B cell (primary cell): ENCODE measurements at regions not wholly inside any gene's neighbourhood (a gene's known extent, or its start where the extent isn't known, plus 50 kb on each side); places are given as distances from the start of the nearest gene placed in this dataset.

ENCODE experiments used
- ATAC-seq: fragments of 200-7000 bp; cut with Tn5 transposase; one replicate; pipeline ENCODE4 v1.10.0; 2021; ENCODE audit warnings: low read depth, mild to moderate bottlenecking, moderate number of reproducible peaks, moderate library complexity
- CTCF ChIA-PET: fragments of 350-600 bp; sonication (Branson Sonifier 250); formaldehyde crosslinking; loops from one replicate; lab custom pipeline; 2021; ENCODE audit warnings: antibody characterized with exemption, inconsistent platforms; lab: Charles Lee
- POLR2A ChIA-PET: fragments of 350-600 bp; sonication (Branson Sonifier 250); formaldehyde crosslinking; loops from one replicate; lab custom pipeline; 2021; ENCODE audit warnings: antibody characterized with exemption; lab: Charles Lee
- DNase-seq: peaks from one replicate; pipeline ENCODE4 v3.0.0; 2013
- H2AFZ ChIP-seq: 2 replicates; pipeline ENCODE4 v1.6.1; 2012; ENCODE audit warnings: mild to moderate bottlenecking, low read depth, low read length; ENCODE audit not compliant: insufficient read depth, poor library complexity, severe bottlenecking
- H3K27ac ChIP-seq, 2 donors: 1 replicate in 1 of 2; 2 replicates in 1 of 2; pipeline ENCODE4 v1.5.1; 2012 to 2013; ENCODE audit warnings: low read length in 2 of 2, mild to moderate bottlenecking in 2 of 2, moderate library complexity in 1 of 2
- H3K27me3 ChIP-seq, 4 experiments: fragments of 200-600 bp in 1 of 4; sonication (generic) in 1 of 4; replicated peaks in 1 of 4; 1 replicate in 2 of 4; 2 replicates in 2 of 4; pipeline versions ENCODE4 v1.6.1 to v1.7.0; 2013 to 2016; ENCODE audit warnings: low read length in 3 of 4, mild to moderate bottlenecking in 2 of 4, mixed read lengths in 1 of 4, moderate library complexity in 1 of 4; ENCODE audit not compliant: insufficient read depth in 4 of 4, control insufficient read depth in 3 of 4; ENCODE audit errors: control extremely low read depth in 1 of 4
- H3K36me3 ChIP-seq, 2 experiments: replicated peaks in 1 of 2; 1 replicate in 1 of 2; 2 replicates in 1 of 2; pipeline versions ENCODE4 v1.6.1 to v1.7.1; 2013; ENCODE audit warnings: low read length in 1 of 2; ENCODE audit not compliant: insufficient read depth in 2 of 2, control insufficient read depth in 1 of 2; ENCODE audit errors: control extremely low read depth in 1 of 2, extremely low read depth in 1 of 2
- H3K4me1 ChIP-seq, 2 donors: fragments of 200-600 bp in 1 of 2; sonication (generic) in 1 of 2; 1 replicate in 1 of 2; 2 replicates in 1 of 2; pipeline versions ENCODE4 v1.5.1 to v1.6.1; 2013 to 2017; ENCODE audit warnings: low read length in 2 of 2; ENCODE audit not compliant: control insufficient read depth in 2 of 2, insufficient read depth in 2 of 2
- H3K4me2 ChIP-seq: replicated peaks from 2 replicates; pipeline ENCODE3; 2012; ENCODE audit warnings: mild to moderate bottlenecking, low read depth, low read length; ENCODE audit not compliant: poor library complexity, severe bottlenecking
- H3K4me3 ChIP-seq, 5 experiments: fragments of 200-600 bp in 1 of 5; sonication (generic) in 1 of 5; 1 replicate in 3 of 5; 2 replicates in 2 of 5; pipeline versions ENCODE4 v1.5.1 to v1.7.0; 2011 to 2016; ENCODE audit warnings: low read length in 4 of 5, mild to moderate bottlenecking in 4 of 5, low read depth in 2 of 5, control low read depth in 1 of 5, moderate library complexity in 1 of 5; ENCODE audit not compliant: insufficient read depth in 1 of 5; ENCODE audit errors: control extremely low read depth in 1 of 5, extremely low read depth in 1 of 5
- H3K79me2 ChIP-seq: fragments of 200-600 bp; sonication (generic); one replicate; pipeline ENCODE4 v1.6.0; 2016; ENCODE audit warnings: low read length; ENCODE audit not compliant: control insufficient read depth, insufficient read depth
- H3K9ac ChIP-seq: fragments of 200-600 bp; sonication (generic); 2 replicates; pipeline ENCODE4 v1.6.1; 2017; ENCODE audit warnings: mild to moderate bottlenecking, low read length, moderate library complexity
- H3K9me3 ChIP-seq, 3 donors: one replicate each; pipeline versions ENCODE4 v1.6.1 to v1.7.1; 2013; ENCODE audit warnings: low read length in 2 of 3; ENCODE audit not compliant: control insufficient read depth in 2 of 3, insufficient read depth in 1 of 3; ENCODE audit errors: control extremely low read depth in 1 of 3
- H4K20me1 ChIP-seq: 2 replicates; pipeline ENCODE4 v1.6.0; 2012; ENCODE audit warnings: mild to moderate bottlenecking, low read length; ENCODE audit not compliant: insufficient read depth, control insufficient read depth, poor library complexity, severe bottlenecking
- H3K27ac Mint-ChIP-seq: one replicate; pipeline ENCODE4 v1.8.0; 2021; ENCODE audit warnings: mixed read lengths
- H3K27me3 Mint-ChIP-seq: one replicate; pipeline ENCODE4 v1.8.0; 2021; ENCODE audit warnings: mixed read lengths
- H3K4me1 Mint-ChIP-seq: one replicate; pipeline ENCODE4 v1.8.0; 2021; ENCODE audit warnings: mixed read lengths
- H3K4me3 Mint-ChIP-seq: one replicate; pipeline ENCODE4 v1.8.0; 2021; ENCODE audit warnings: mixed read lengths
- H3K9me3 Mint-ChIP-seq: one replicate; pipeline ENCODE4 v1.8.0; 2022; ENCODE audit warnings: mixed read lengths; ENCODE audit not compliant: insufficient read depth
- EZH2 ChIP-seq: IDR thresholded peaks from 2 replicates; pipeline ENCODE4 v1.6.1; 2012; ENCODE audit warnings: borderline replicate concordance, low read depth, mild to moderate bottlenecking, moderate library complexity, low read length; ENCODE audit not compliant: insufficient read depth, poor library complexity, severe bottlenecking
- WGBS: methylation state at CpG from one replicate; pipeline ENCODE4 v1.1.5; 2013; ENCODE audit warnings: missing lambda C conversion rate; ENCODE audit not compliant: insufficient coverage; 5-methylcytosine and 5-hydroxymethylcytosine counted together
- intact Hi-C: fragments of 100-400 bp; cut with micrococcal nuclease; formaldehyde crosslinking; loops from one replicate; pipeline ENCODE4 v1.10.0; 2022
- TF ChIP-seq, protein P1 (sequence below): fragments of 200-600 bp; IDR thresholded peaks from one replicate; pipeline ENCODE4 v1.8.0; 2022; ENCODE audit warnings: antibody characterized with exemption, mild to moderate bottlenecking

DNA sequence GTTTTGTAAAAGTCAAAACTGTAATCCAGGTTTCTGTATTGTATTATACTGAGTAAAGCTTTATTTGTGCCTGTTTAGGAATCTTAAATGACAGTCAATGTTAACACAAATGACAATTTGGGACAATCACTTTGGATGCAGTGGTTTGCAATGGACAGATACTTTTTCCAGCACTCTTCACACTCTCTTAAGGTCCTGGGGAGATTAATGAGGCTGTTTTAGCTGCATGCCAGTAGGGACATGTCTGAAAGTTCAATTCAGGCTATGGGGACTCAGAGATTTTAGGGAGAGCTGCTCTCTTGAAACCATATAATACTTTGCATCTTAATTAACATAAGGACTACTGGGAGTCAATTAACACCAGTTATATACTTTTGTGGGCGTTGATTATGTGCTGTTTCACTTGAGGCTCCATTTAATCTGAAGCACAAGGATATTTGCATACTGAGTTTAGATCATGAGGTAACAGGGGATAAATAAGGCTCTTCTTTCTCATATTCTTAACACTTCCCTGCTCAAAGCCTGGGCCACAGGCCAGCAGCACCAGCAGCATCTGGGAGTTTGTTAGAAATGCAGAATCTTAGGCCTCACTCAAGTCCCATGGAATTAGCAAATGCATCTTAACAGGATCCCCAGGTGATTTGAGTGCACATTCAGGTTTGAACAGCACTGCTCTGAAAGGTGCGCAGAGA is 972.8 kb downstream of the PLOD2 start:
- Histone ChIP-seq H3K9me3 (no peaks in the 10 kb centered on the region), H2AFZ (no peak overlapping the region), H3K4me3 (no peak overlapping the region), H4K20me1 (no peaks in the 10 kb centered on the region), H3K9ac (no peak overlapping the region), H3K79me2 (no peaks in the 10 kb centered on the region), H3K4me2 (no peak overlapping the region), H3K36me3 (no peaks in the 10 kb centered on the region), H3K4me1 (no peaks in the 10 kb centered on the region), H3K27me3 (no peaks in the 10 kb centered on the region), H3K27ac (no peak overlapping the region)
- TF ChIP-seq, protein P1, sequence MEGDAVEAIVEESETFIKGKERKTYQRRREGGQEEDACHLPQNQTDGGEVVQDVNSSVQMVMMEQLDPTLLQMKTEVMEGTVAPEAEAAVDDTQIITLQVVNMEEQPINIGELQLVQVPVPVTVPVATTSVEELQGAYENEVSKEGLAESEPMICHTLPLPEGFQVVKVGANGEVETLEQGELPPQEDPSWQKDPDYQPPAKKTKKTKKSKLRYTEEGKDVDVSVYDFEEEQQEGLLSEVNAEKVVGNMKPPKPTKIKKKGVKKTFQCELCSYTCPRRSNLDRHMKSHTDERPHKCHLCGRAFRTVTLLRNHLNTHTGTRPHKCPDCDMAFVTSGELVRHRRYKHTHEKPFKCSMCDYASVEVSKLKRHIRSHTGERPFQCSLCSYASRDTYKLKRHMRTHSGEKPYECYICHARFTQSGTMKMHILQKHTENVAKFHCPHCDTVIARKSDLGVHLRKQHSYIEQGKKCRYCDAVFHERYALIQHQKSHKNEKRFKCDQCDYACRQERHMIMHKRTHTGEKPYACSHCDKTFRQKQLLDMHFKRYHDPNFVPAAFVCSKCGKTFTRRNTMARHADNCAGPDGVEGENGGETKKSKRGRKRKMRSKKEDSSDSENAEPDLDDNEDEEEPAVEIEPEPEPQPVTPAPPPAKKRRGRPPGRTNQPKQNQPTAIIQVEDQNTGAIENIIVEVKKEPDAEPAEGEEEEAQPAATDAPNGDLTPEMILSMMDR, result no peak
- no peak for TF ChIP-seq EZH2
- no peak for DNase-seq
- intact Hi-C loops, result no loop called here
- no peaks in the 10 kb centered on the region for H3K4me1 Mint-ChIP-seq
- no peak overlapping the region for H3K27ac Mint-ChIP-seq
- ChIA-PET POLR2A (no interaction called here), CTCF (no interaction called here)
- no peaks in the 10 kb centered on the region for H3K9me3 Mint-ChIP-seq
- H3K4me3 Mint-ChIP-seq, result no peak overlapping the region
- no peak for ATAC-seq
- WGBS, result no CpG with 5 or more reads among the region's 2 CpGs
- no peaks in the 10 kb centered on the region for H3K27me3 Mint-ChIP-seq

DNA sequence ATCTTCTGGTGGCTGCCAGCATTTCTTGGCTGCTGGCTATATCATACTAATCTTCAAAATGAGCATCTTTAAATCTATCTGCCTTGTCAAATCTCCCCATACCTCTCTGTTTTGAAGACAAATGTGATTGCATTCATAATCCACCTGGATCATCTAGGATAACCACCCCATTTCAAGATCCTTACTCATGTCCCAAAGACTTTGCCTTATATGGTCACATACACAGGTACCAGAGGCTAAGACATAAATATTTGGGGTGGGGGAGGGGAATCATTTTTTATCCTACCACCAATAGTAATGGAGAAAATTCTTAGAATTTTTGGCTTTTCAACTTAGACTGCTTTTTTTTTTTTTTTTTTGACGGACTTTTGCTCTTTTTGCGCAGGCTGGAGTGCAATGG is 970.8 kb downstream of the PLOD2 start:
- no peaks in the 10 kb centered on the region for H3K79me2 ChIP-seq
- Mint-ChIP-seq H3K4me3 (no peak overlapping the region), H3K27ac (no peak overlapping the region), H3K9me3 (no peaks in the 10 kb centered on the region), H3K4me1 (no peaks in the 10 kb centered on the region), H3K27me3 (no peaks in the 10 kb centered on the region)
- no peak overlapping the region for H2AFZ ChIP-seq
- DNase-seq (no peak), ATAC-seq (no peak)
- H3K9ac ChIP-seq, result no peak overlapping the region
- ChIA-PET POLR2A (no interaction called here), CTCF (no interaction called here)
- no peaks in the 10 kb centered on the region for H3K9me3 ChIP-seq
- H3K4me1 ChIP-seq, result no peaks in the 10 kb centered on the region
- no CpG with 5 or more reads among the region's 2 CpGs for WGBS
- intact Hi-C loops, result no loop called here
- no peak overlapping the region for H3K4me3 ChIP-seq
- H4K20me1 ChIP-seq, result no peaks in the 10 kb centered on the region
- H3K36me3 ChIP-seq, result no peaks in the 10 kb centered on the region
- TF ChIP-seq EZH2, result no peak
- TF ChIP-seq, protein P1, result no peak
- no peak overlapping the region for H3K27ac ChIP-seq
- H3K4me2 ChIP-seq, result no peak overlapping the region
- H3K27me3 ChIP-seq, result no peaks in the 10 kb centered on the region
